Left ventricle myocardium superior (tissue), 1 donor: ENCODE measurements at regions not wholly inside any gene's neighbourhood (a gene's known extent, or its start where the extent isn't known, plus 50 kb on each side); places are given as distances from the start of the nearest gene placed in this dataset.
A peak's percentile ranks its signal among the peaks of the same experiment; 100 is the strongest.
"Not testable (repeated sequence)": the region's sequence is repeated elsewhere in the genome, so short reads cannot be mapped to it uniquely, and the experiment has no call there.

Experiments used
- ATAC-seq: fragments of 200-7000 bp; cut with Tn5 transposase; one replicate; pipeline ENCODE4 v1.9.1; 2020; ENCODE audit warnings: mild to moderate bottlenecking, moderate library complexity
- DNase-seq: peaks from one replicate; pipeline ENCODE4 v3.0.0-alpha.2; 2020
- intact Hi-C: fragments of 100-400 bp; cut with micrococcal nuclease; formaldehyde crosslinking; loops from one replicate; pipeline ENCODE4 v1.11.0; 2022
- donor health status: DM: no; HTN: yes; CAD: no; lungs with severe emphysema.

- ATAC-seq (no peak), DNase-seq (no peak)
- intact Hi-C loops, result no loop called here
Observed at GRCh38 chr9:87040410-87041009, 93.2 kb upstream of the GAS1 start.

GRCh38 chr9:87041553-87042235 lies 94.4 kb upstream of the GAS1 start:
- ATAC-seq, intact Hi-C loops: not testable (repeated sequence)

GRCh38 chr9:87049929-87050608 lies 102.8 kb upstream of the GAS1 start:
- intact Hi-C loops, DNase-seq, ATAC-seq: not testable (repeated sequence)

More at GRCh38 chr9:87041553-87042235, 94.4 kb upstream of the GAS1 start:
- DNase-seq, result not testable (repeated sequence)

- intact Hi-C loops, result no loop called here
- no peak for DNase-seq
- no peak for ATAC-seq
Observed at GRCh38 chr9:87054999-87055686, 107.8 kb upstream of the GAS1 start.

DNA sequence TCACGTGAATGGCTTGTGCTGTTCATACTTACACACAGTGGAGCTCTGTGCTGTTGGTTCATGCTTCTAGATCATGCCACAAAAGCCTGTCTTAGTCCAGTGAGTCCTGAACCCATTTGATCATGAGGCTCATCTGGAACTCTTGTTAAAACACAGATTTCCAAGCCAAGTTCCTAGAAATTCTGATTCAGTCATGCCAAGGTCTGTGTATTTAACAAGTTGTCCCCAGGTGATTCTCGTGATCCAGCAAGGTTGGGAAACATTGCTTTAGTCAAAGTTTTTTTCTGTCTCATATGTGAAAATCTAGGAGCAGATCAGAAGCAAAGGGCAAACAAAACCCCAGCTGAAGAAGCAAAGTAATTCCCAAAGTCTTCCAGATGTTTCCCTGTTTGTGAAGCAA lies 112.5 kb upstream of the GAS1 start:
- ATAC-seq (no peak), DNase-seq (no peak)
- intact Hi-C loops, result no loop called here

DNA sequence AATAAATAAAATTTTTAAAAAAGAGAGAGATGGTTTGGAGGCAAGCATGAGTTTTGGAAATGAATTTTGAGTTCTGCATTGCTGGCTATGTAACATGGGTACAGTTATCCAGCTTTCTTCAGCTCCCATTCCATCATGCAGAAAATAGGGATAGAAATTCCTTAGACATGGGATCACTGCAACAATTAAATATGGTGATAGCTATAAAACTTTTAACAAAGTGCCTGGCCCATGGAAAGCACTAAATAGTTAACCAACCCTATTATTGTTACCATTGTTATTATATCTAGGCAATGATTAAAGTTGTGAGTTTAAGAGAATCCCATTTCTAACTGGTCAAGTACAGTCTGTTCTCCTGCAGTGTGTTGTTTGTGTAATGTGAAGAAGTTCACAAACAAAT lies 115.4 kb upstream of the GAS1 start:
- DNase-seq (no peak), ATAC-seq (no peak)
- intact Hi-C loops, result no loop called here

- DNase-seq (no peak), ATAC-seq (peak; percentile 71)
- intact Hi-C loops, result no loop called here
Observed at GRCh38 chr9:87063246-87063645, 115.9 kb upstream of the GAS1 start.

DNA sequence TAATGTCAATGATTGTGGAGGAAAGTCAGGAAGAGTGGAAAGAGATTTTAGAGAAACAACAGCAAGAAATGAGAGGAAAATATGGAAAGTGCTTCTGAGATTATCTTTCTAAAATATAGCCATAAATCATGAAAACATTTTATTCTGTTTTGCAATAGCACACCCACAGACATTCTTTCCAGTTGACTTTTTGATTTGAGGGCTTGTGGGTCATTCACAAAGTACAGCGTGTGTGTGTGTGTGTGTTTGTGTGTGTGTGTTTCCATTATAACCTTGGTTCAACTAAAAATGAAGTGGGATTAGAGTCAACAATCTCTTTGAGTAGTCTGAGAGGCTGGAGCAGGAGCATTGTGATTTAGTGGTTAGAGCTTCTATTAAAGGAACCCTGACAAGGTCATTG lies 116.6 kb upstream of the GAS1 start:
- no peak for DNase-seq

DNA sequence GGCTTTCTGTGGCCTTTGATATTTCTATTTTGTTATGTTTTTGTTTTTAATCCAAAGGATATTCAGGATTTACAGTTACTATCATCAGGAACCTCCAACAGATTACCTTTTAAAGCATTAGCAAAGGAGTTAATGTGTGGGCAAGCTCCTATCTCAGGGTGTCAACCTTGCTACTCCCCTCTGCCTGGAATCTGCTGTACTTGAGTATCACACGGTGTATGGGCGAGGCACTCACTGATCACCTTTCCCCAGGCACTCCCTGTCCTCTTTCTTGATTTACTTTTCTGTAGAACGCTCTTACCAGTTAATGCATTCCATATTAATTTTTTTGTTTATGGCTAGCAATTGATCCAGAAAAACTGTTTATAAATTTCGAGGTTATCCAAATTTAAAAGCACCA lies 117.0 kb upstream of the GAS1 start:
- intact Hi-C loops, result no loop called here
- ATAC-seq (no peak), DNase-seq (no peak)

More for the DNA sequence above, 116.6 kb upstream of the GAS1 start:
- peak; percentile 48 for ATAC-seq
- intact Hi-C loops, result no loop called here

DNA sequence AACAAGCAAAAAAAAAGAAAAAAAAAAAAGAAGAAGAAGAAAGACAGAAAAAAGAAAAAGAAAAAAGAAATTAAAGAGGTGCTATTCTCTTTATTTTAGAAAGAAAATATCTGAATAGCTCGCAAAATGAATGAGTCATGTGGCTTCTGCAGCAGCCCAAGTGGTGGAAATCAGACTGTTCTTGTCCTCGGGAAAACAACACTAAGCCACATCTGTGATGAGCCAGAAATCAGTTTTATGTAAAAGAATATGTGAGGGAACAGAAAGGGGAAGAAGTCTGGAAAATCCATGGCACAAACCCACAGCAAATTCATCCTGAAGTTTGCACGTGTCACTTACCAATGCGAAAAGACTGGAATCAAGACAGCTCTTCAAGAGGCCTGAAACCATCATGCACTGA lies 118.7 kb upstream of the GAS1 start:
- no peak for DNase-seq
- no peak for ATAC-seq
- intact Hi-C loops, result no loop called here

DNA sequence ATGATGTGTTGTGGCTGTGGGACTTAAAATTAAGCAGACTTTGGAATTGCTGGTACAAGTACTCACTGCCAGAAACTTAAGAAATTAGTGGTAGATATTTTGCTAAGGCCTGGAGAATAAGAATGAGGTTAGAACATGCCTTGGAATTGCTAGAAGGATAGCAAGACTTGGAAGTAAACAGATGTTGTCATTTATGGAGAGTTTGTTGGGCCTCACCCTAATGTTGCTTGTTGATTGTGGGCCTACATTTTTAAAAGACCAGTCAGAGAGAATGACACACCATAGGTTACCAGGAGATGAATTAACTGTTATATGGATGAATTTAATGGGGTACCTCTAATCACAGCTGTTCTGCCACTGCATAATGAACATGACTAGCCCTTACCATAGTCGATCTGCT lies 120.1 kb upstream of the GAS1 start:
- ATAC-seq (no peak), DNase-seq (no peak)
- intact Hi-C loops, result no loop called here

DNA sequence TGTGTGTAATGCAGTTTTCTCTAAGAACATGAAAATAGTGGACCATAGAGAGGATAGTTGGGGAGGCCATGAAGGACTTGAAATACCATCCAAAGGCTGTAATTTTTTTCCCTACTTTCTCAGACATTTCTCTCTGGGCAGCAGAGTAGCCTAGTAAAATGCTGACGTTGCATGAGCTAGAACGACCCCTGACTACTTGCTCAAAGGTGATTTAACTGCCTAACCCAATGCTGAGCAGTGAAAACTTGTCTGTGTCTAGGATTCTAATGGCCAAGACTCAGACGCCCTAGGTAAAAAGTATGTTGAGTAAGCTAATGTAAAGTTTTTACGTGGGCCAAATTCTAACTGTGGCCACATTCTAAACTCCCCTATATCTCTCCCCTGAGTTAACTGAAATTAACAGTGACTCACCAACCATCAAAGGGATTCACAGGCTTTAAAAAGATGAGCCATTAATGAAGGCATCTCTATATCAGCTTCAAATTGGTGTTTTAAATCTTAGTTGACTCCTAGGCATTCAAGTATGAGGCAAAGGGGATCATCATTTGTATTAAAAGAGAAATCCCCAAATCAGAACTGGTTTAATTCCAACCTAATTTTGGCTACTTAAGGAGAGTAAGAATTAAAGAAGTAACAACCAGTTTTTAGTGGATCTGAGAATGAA lies 121.0 kb upstream of the GAS1 start:
- intact Hi-C loops, result no loop called here
- ATAC-seq (no peak), DNase-seq (no peak)

GRCh38 chr9:87069690-87070089 lies 122.4 kb upstream of the GAS1 start:
- intact Hi-C loops, result no loop called here
- ATAC-seq (no peak), DNase-seq (no peak)

DNA sequence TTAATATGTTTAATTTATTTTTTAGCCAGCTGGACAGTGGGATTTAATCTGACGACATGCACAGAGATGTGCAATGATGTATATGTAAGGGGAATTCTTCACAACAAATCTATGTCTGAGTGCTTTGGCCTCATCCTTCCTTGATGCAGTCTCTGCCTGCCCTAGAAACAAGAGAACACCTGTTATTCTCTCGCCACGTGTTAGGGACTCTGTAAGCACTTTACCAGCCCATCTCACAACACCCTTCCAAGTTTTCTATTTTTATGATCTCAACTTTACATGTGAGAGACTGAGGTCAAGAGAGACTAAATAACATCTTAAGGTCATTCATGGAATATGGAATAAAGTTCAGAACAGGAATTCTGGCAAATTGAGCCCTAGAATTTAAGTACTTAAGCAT lies 123.0 kb upstream of the GAS1 start:
- DNase-seq, result no peak
- intact Hi-C loops, result no loop called here
- ATAC-seq, result no peak

GRCh38 chr9:87071473-87071872 lies 124.2 kb upstream of the GAS1 start:
- intact Hi-C loops, result no loop called here
- ATAC-seq (no peak), DNase-seq (no peak)

DNA sequence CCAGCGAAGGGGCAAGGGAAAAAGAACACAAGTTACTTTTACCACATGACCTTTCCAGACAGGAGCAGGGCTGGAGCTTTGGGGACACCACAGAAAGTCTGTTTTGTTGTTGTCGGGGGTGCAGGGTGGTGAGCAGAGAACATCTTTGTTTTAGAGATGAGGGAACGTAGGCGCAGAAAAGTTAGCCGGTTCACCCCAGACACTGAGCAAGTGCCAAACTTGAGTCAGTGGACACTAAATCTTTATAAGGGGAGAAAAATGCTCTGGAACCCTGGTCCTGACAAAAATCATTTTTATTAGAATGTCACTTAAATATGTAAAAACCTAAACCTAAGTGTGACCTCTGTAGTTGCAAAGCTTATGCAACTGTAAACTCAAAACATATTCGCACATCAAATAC lies 126.4 kb upstream of the GAS1 start:
- DNase-seq (no peak), ATAC-seq (no peak)
- intact Hi-C loops, result no loop called here

DNA sequence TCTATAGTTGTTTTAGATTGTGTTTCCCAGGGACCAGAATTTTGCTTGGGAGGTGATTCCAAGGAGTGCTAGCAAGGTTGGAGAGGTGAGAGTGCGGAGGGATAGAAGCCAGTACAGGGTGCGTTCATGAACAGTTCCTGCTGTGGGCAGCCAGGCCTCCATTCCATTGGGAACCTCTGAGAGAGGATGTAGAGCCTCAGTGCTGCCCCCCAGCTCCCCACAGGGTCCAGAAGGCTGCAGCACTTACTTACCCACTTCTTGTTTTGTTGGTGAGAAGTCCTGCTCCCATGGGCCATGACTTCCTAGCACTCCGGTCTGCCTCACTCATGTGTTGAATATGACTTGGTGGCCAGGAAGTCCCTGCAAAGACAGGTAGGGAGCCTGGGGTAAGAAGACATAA lies 128.2 kb upstream of the GAS1 start:
- DNase-seq, result no peak
- intact Hi-C loops, result no loop called here
- no peak for ATAC-seq

DNA sequence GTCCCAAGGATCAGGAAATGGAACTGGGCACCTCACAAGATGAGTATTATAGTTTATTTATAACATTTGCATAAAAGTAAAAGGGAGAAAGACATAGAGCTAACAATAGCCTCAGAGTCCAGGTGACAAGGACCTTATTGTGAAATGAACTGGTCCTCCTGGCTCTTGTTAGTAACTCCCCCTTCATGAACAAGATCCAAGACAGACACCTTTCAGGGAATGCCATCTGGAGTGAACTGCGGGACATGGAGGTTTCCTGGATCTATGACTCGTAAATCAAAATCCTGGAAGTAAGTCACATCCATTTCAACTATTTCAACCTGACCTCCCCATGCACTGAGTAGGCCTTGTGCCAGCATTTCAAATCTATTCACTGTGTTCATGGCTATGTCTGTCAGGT lies 129.5 kb upstream of the GAS1 start:
- DNase-seq (no peak), ATAC-seq (no peak)
- intact Hi-C loops, result no loop called here

DNA sequence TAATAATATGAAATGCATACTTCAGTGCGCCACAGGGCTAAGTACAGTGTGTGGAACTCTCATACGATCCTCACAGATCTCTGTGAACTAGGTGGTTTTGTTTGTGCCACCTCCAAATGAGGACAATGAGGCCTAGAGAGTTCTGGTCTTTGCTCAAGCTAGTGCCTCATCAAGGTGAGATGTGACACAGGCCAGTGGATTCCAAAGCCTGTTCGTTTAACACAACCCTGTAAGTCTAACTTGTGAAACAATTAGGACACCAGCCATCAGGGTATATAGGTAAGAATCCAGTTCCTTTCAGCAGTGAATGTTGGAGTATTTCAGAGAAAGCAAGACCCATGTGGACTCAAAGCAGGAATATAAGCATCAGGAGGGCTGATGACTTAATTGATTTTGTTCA lies 130.7 kb upstream of the GAS1 start:
- DNase-seq, result no peak
- ATAC-seq, result no peak
- intact Hi-C loops, result no loop called here
